GM23338 (cell line): ENCODE measurements at regions not wholly inside any gene's neighbourhood (a gene's known extent, or its start where the extent isn't known, plus 50 kb on each side); places are given as distances from the start of the nearest gene placed in this dataset.

Experiments used
- CTCF ChIP-seq, 2 experiments: fragments of 200-600 bp in 1 of 2; sonication (generic) in 1 of 2; conservative IDR thresholded peaks; 2 replicates each; pipeline versions ENCODE4 v1.5.1 to v1.6.1; 2016 to 2017; ENCODE audit warnings: antibody characterized with exemption in 2 of 2, low read depth in 2 of 2, mild to moderate bottlenecking in 2 of 2, moderate library complexity in 1 of 2
- EZH2 ChIP-seq: fragments of 200-600 bp; sonication (generic); IDR thresholded peaks from one replicate; pipeline ENCODE4 v1.8.0; 2017; ENCODE audit warnings: antibody characterized with exemption, mild to moderate bottlenecking, low read depth; ENCODE audit not compliant: unreplicated experiment

- TF ChIP-seq CTCF (conservative IDR thresholded peaks at IDR 0.05; ENCODE audit: low read depth in 2 of 2), result no peak
- no peak for TF ChIP-seq EZH2
Observed at GRCh38 chr15:69920221-69920620, 177.5 kb downstream of the TLE3 start.
